Mammary epithelial cell (primary cell): ENCODE measurements at regions not wholly inside any gene's neighbourhood (a gene's known extent, or its start where the extent isn't known, plus 50 kb on each side); places are given as distances from the start of the nearest gene placed in this dataset.

Source experiments
- EZH2 ChIP-seq: IDR thresholded peaks from 2 replicates; pipeline ENCODE4 v1.6.1; 2012; ENCODE audit warnings: low read length, inconsistent platforms, borderline replicate concordance
- TF ChIP-seq, protein P1 (sequence below), 2 donors: IDR thresholded peaks in 1 of 2; conservative IDR thresholded peaks in 1 of 2; 2 replicates each; pipeline ENCODE4 v1.5.1; 2011 to 2012; ENCODE audit warnings: inconsistent platforms in 2 of 2, low read length in 2 of 2, mild to moderate bottlenecking in 2 of 2, control low read depth in 1 of 2, low read depth in 1 of 2; ENCODE audit not compliant: insufficient read depth in 1 of 2; ENCODE audit errors: extremely low read depth in 1 of 2

DNA sequence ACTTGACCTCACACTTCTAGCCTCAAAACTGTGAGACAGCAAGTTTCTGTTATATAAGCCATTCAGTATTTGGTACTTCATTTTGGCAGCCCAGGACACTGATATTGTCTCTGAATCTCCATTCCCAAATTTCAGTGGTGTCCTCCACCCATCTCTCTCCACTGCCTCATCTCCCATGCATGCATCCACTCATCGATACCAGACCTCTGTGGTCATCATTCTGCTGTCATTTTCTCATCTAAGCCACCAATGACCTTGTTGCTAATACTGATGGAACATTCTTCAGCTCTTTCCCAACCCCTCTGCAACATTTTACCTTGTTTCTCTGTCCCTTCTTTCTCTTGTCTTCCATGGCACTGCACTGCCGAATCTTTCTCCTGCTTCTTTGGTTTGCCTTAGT, 221.8 kb downstream of the SNX18 start:
- TF ChIP-seq, protein P1, sequence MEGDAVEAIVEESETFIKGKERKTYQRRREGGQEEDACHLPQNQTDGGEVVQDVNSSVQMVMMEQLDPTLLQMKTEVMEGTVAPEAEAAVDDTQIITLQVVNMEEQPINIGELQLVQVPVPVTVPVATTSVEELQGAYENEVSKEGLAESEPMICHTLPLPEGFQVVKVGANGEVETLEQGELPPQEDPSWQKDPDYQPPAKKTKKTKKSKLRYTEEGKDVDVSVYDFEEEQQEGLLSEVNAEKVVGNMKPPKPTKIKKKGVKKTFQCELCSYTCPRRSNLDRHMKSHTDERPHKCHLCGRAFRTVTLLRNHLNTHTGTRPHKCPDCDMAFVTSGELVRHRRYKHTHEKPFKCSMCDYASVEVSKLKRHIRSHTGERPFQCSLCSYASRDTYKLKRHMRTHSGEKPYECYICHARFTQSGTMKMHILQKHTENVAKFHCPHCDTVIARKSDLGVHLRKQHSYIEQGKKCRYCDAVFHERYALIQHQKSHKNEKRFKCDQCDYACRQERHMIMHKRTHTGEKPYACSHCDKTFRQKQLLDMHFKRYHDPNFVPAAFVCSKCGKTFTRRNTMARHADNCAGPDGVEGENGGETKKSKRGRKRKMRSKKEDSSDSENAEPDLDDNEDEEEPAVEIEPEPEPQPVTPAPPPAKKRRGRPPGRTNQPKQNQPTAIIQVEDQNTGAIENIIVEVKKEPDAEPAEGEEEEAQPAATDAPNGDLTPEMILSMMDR (conservative IDR thresholded peaks at IDR 0.05 in 1 of 2, IDR thresholded peaks at IDR 0.05 in 1 of 2; ENCODE audit: extremely low read depth in 1 of 2, insufficient read depth in 1 of 2, low read depth in 1 of 2, low read length in 2 of 2), result no peak
- no peak for TF ChIP-seq EZH2
